K562 (cell line): ENCODE measurements at regions not wholly inside any gene's neighbourhood (a gene's known extent, or its start where the extent isn't known, plus 50 kb on each side); places are given as distances from the start of the nearest gene placed in this dataset.

Source experiments
- CHD2 ChIP-seq: IDR thresholded peaks from 2 replicates; pipeline ENCODE4 v1.6.1; 2011; ENCODE audit warnings: low read depth, low read length
- POLR2A ChIP-seq: fragments of 450-650 bp; conservative IDR thresholded peaks from 2 replicates; pipeline ENCODE4 v1.6.1; 2016
- POLR2AphosphoS5 ChIP-seq: IDR thresholded peaks from 2 replicates; pipeline ENCODE4 v1.6.1; 2011; ENCODE audit warnings: mild to moderate bottlenecking, low read depth, low read length, moderate library complexity; ENCODE audit not compliant: control insufficient read depth, insufficient read depth
- TRIM28 ChIP-seq: fragments of 450-650 bp; IDR thresholded peaks from 2 replicates; pipeline ENCODE4 v1.6.1; 2017
- ZNF124 ChIP-seq: sonication (generic); formaldehyde crosslinking; IDR thresholded peaks from 2 replicates; pipeline ENCODE4 v1.8.1; 2022; ENCODE audit warnings: missing genetic modification reagents
- ZNF75A ChIP-seq: fragments of 450-650 bp; formaldehyde crosslinking; IDR thresholded peaks from 2 replicates; pipeline ENCODE4 v1.4.0; 2020; ENCODE audit warnings: mild to moderate bottlenecking
- TF ChIP-seq, protein P1 (sequence below): conservative IDR thresholded peaks from 2 replicates; pipeline ENCODE4 v1.6.1; 2011; ENCODE audit warnings: low read depth, mild to moderate bottlenecking, low read length; ENCODE audit not compliant: control insufficient read depth
- TF ChIP-seq, protein P2 (sequence below): fragments of 450-650 bp; IDR thresholded peaks from 2 replicates; pipeline ENCODE4 v1.6.1; 2017; ENCODE audit warnings: mild to moderate bottlenecking, moderate library complexity
- TF ChIP-seq, protein P3 (sequence below), 3 experiments: IDR thresholded peaks in 2 of 3; conservative IDR thresholded peaks in 1 of 3; 2 replicates each; pipeline ENCODE4 v1.5.1; 2011 to 2012; ENCODE audit warnings: low read length in 3 of 3, mild to moderate bottlenecking in 3 of 3, control low read depth in 2 of 3, improper control_type of control experiment in 1 of 3, inconsistent platforms in 1 of 3, low read depth in 1 of 3, mixed read lengths in 1 of 3, moderate library complexity in 1 of 3; ENCODE audit not compliant: insufficient read depth in 2 of 3

DNA sequence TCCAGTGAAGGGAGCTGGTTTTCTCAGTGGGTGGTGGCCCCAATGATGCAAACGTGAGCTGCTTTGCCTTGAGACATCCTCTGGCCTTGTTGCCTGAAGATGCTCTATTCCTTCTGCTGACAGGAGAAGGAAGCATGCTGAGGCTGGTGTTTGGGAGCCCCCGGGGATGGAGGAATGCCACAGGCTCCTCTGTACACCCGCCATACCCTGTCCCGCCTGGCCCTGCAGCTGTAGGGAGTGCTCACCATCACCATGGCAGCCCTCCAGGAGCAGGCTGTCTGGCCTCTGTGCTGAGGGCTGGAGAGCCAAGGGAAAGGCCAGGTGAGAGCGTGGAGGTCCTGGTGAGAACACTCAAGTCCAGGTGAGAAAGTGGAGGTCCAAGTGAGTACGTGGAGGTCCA, 134.4 kb downstream of the MRPL36 start:
- TF ChIP-seq, protein P1, sequence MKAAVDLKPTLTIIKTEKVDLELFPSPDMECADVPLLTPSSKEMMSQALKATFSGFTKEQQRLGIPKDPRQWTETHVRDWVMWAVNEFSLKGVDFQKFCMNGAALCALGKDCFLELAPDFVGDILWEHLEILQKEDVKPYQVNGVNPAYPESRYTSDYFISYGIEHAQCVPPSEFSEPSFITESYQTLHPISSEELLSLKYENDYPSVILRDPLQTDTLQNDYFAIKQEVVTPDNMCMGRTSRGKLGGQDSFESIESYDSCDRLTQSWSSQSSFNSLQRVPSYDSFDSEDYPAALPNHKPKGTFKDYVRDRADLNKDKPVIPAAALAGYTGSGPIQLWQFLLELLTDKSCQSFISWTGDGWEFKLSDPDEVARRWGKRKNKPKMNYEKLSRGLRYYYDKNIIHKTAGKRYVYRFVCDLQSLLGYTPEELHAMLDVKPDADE: no peak
- TF ChIP-seq, protein P2, sequence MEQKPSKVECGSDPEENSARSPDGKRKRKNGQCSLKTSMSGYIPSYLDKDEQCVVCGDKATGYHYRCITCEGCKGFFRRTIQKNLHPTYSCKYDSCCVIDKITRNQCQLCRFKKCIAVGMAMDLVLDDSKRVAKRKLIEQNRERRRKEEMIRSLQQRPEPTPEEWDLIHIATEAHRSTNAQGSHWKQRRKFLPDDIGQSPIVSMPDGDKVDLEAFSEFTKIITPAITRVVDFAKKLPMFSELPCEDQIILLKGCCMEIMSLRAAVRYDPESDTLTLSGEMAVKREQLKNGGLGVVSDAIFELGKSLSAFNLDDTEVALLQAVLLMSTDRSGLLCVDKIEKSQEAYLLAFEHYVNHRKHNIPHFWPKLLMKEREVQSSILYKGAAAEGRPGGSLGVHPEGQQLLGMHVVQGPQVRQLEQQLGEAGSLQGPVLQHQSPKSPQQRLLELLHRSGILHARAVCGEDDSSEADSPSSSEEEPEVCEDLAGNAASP: no peak
- TF ChIP-seq, protein P3, sequence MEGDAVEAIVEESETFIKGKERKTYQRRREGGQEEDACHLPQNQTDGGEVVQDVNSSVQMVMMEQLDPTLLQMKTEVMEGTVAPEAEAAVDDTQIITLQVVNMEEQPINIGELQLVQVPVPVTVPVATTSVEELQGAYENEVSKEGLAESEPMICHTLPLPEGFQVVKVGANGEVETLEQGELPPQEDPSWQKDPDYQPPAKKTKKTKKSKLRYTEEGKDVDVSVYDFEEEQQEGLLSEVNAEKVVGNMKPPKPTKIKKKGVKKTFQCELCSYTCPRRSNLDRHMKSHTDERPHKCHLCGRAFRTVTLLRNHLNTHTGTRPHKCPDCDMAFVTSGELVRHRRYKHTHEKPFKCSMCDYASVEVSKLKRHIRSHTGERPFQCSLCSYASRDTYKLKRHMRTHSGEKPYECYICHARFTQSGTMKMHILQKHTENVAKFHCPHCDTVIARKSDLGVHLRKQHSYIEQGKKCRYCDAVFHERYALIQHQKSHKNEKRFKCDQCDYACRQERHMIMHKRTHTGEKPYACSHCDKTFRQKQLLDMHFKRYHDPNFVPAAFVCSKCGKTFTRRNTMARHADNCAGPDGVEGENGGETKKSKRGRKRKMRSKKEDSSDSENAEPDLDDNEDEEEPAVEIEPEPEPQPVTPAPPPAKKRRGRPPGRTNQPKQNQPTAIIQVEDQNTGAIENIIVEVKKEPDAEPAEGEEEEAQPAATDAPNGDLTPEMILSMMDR (IDR thresholded peaks at IDR 0.05 in 2 of 3, conservative IDR thresholded peaks at IDR 0.05 in 1 of 3; ENCODE audit: insufficient read depth in 2 of 3, low read depth in 1 of 3, low read length in 3 of 3): no peak
- TF ChIP-seq CHD2 (no peak), ZNF75A (no peak), ZNF124 (CRISPR knock-in tag) (no peak), POLR2A (no peak), POLR2AphosphoS5 (no peak), TRIM28 (no peak)
